ENCODE measurements at regions not wholly inside any gene's neighbourhood (a gene's known extent, or its start where the extent isn't known, plus 50 kb on each side); places are given as distances from the start of the nearest gene placed in this dataset.
"Not testable (repeated sequence)": the region's sequence is repeated elsewhere in the genome, so short reads cannot be mapped to it uniquely, and the experiment has no call there.

DNA sequence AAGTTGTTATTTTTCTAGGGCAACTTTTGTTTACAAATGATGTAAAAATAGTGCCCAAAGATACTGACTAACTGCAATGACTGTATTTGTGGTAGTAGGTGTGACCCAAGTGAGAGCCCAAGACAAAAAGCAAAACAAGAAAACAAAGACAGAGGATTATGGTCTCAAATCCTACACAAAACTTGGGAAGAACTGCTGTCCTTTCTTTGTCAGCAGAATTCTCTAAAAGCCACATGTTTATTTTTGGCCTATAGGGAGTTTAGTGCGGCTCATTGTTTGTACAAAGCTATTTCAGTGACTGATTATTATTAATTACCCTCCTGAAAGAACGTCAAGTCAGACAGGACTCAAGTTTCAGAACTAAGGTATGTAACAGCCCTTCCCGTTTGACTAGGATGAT, 509.2 kb upstream of the SLC35B3 start:
- H3K27me3 Mint-ChIP-seq = peaks cover 0 to 4% (median under 1%) of the 10 kb centered on the region in 5 donors
- ATAC-seq (no peak), DNase-seq (no peak)
- no peak overlapping the region for H3K27ac Mint-ChIP-seq
- H3K36me3 Mint-ChIP-seq = no peaks in the 10 kb centered on the region
- no peaks in the 10 kb centered on the region for H3K4me1 Mint-ChIP-seq
- H3K9me3 Mint-ChIP-seq = no peaks in the 10 kb centered on the region
- POLR2A ChIA-PET = no interaction called here
- no peak overlapping the region for H3K4me3 Mint-ChIP-seq

- POLR2A ChIA-PET = no interaction called here
- Mint-ChIP-seq H3K4me1 (no peaks in the 10 kb centered on the region), H3K27ac (no peak overlapping the region), H3K36me3 (no peaks in the 10 kb centered on the region), H3K27me3 (peaks cover 0 to 3% (median 0%) of the 10 kb centered on the region in 5 donors), H3K9me3 (no peaks in the 10 kb centered on the region), H3K4me3 (no peak overlapping the region)
- DNase-seq = no peak
- ATAC-seq = no peak
Measured at GRCh38 chr6:8943073-8943472, 507.7 kb upstream of the SLC35B3 start.

DNA sequence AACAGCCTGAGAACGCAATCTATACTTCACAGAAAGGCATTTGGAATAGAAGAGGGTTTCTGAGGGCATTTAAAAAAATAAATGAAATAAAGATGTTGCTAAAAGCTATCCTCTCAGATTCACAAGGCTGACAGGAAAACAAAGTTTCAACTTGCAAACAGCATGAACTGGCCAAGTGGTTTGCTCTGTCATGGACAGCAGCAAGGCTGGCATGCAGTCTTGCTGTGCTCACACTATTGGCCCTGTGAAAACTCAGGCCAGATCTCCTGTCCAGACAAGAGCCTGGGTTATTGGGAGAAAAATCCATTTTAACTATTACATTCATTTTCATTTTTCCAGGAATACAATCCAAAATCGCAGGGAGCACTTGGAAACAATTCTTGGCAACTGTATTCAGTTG, 506.2 kb upstream of the SLC35B3 start:
- Mint-ChIP-seq H3K27ac (no peak overlapping the region), H3K4me3 (no peak overlapping the region), H3K4me1 (no peaks in the 10 kb centered on the region), H3K36me3 (no peaks in the 10 kb centered on the region), H3K9me3 (peaks cover 0 to 3% (median 0%) of the 10 kb centered on the region in 9 donors), H3K27me3 (peaks cover 0 to 2% (median 0%) of the 10 kb centered on the region in 5 donors)
- DNase-seq (no peak), ATAC-seq (no peak)
- POLR2A ChIA-PET = no interaction called here

DNA sequence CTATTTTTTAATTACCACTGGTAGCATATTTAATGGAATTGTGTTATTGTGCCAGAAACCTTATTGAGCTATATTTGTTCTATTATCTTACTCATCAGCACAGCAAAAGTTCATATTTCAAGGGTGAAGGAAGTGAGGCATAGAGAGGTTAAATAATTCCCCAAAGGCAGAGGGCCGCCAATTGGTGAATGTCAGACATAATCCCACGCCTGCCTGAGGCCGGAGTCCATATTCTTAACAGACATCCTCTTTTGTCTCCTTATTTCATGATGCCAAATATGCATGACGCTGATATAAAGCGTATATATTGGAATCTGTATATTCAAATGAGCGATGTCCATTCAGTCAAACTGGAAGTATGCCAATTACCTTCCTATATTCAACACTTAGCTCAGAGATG, 505.0 kb upstream of the SLC35B3 start:
- POLR2A ChIA-PET = no interaction called here
- Mint-ChIP-seq H3K27ac (no peak overlapping the region), H3K4me1 (no peaks in the 10 kb centered on the region), H3K27me3 (peaks cover 0 to 2% (median 0%) of the 10 kb centered on the region in 5 donors), H3K4me3 (no peak overlapping the region), H3K9me3 (peaks cover 0 to 3% (median 0%) of the 10 kb centered on the region in 9 donors), H3K36me3 (no peaks in the 10 kb centered on the region)
- no peak for DNase-seq
- ATAC-seq = no peak

DNA sequence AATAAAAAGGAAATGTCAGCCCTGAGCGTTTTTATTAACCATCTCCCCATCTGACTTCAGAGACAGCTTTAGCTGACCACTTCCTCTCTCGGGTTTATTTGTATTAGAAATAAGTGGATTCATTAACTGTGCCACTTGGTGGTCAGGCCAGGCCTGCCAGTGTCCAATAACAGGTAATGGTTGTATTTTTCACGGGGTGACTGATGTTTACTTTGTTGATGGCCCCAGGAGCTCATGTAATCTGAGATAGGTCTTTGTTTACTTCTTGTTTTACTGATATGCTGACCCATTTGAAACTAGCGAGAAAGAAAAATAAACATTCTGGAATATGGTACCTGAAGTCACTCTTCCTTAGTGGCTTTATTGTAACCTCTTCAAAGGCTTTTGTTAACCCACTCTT, 504.3 kb upstream of the SLC35B3 start:
- no peaks in the 10 kb centered on the region for H3K4me1 Mint-ChIP-seq
- DNase-seq = no peak
- H3K9me3 Mint-ChIP-seq = peaks cover 0 to 3% (median 0%) of the 10 kb centered on the region in 9 donors
- no peak for ATAC-seq
- H3K27ac Mint-ChIP-seq = no peak overlapping the region
- no peak overlapping the region for H3K4me3 Mint-ChIP-seq
- H3K27me3 Mint-ChIP-seq = peaks cover 0 to 2% (median 0%) of the 10 kb centered on the region in 5 donors
- no peaks in the 10 kb centered on the region for H3K36me3 Mint-ChIP-seq
- POLR2A ChIA-PET = no interaction called here

DNA sequence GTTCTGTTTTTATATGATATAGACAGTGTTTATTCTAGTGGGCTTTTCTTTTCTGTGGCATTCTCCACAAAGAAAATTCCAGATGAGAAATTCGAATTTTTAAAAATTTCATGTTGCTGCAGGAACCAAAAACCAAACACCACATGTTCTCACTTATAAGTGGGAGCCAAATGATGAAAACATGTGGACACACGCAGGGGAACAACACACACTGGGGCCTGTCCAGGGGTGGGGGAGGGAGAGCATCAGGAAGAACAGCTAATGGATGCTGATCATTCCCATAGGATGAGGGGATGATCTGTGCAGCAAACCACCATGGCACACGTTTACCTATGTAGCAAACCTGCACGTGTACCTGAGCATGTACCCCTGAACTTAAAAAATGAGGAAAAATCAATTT, 499.0 kb upstream of the SLC35B3 start:
- no peak overlapping the region for H3K27ac Mint-ChIP-seq
- POLR2A ChIA-PET = no interaction called here
- H3K9me3 Mint-ChIP-seq = peaks cover 0 to 3% (median 0%) of the 10 kb centered on the region in 9 donors
- H3K4me1 Mint-ChIP-seq = no peaks in the 10 kb centered on the region
- DNase-seq (no peak), ATAC-seq (no peak)
- no peak overlapping the region for H3K4me3 Mint-ChIP-seq
- H3K27me3 Mint-ChIP-seq = peaks cover 0 to 2% (median 0%) of the 10 kb centered on the region in 5 donors
- no peaks in the 10 kb centered on the region for H3K36me3 Mint-ChIP-seq

DNA sequence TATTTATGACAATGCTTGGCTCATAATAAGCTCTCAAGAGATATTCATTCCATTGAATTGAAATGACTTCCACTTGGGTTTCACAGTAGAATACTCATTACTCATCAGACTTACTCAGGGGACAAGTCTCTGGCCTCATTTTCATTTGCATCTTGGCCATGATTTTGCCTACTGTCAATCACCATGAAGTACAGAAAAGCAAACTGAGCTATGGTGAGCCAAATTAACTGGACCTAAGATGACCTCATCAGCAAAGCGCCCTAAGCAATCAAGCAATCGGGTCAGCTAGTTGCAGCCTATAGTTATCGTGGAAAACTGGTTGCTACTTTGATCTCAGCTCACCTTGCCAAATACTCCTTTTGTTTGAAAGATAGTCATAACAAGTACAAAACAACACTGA, 494.7 kb upstream of the SLC35B3 start:
- Mint-ChIP-seq H3K27ac (no peak overlapping the region), H3K4me1 (no peaks in the 10 kb centered on the region), H3K9me3 (peaks cover 0 to 11% (median 0%) of the 10 kb centered on the region in 9 donors), H3K27me3 (peaks cover 0 to 12% (median 0%) of the 10 kb centered on the region in 5 donors), H3K4me3 (no peak overlapping the region), H3K36me3 (no peaks in the 10 kb centered on the region)
- POLR2A ChIA-PET = no interaction called here
- DNase-seq = no peak
- no peak for ATAC-seq

DNA sequence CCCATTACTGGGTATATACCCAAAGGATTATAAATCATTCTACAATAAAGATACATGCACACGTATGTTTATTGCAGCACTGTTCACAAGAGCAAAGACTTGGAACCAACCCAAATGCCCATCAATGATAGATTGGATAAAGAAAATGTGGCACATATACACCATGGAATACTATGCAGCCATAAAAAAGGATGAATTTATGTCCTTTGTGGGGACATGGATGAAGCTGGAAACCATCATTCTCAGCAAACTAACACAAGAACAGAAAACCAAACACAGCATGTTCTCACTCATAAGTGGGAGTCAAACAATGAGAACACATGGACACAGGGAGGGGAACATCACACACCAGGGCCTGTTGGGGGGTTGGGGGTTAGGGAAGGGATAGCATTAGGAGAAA, 484.9 kb upstream of the SLC35B3 start:
- H3K36me3 Mint-ChIP-seq = not testable (repeated sequence)

GRCh38 chr6:8918196-8918595, 482.9 kb upstream of the SLC35B3 start:
- DNase-seq (no peak), ATAC-seq (no peak)
- no peak overlapping the region for H3K27ac Mint-ChIP-seq
- peaks cover 0 to 3% (median 0%) of the 10 kb centered on the region in 5 donors for H3K27me3 Mint-ChIP-seq
- peaks cover 1 to 17% (median 6%) of the 10 kb centered on the region in 9 donors for H3K9me3 Mint-ChIP-seq
- no peak overlapping the region for H3K4me3 Mint-ChIP-seq
- H3K36me3 Mint-ChIP-seq = no peaks in the 10 kb centered on the region
- POLR2A ChIA-PET = no interaction called here
- H3K4me1 Mint-ChIP-seq = no peaks in the 10 kb centered on the region

More for the DNA sequence above, 484.9 kb upstream of the SLC35B3 start:
- DNase-seq, H3K27ac Mint-ChIP-seq, H3K27me3 Mint-ChIP-seq, H3K4me3 Mint-ChIP-seq, H3K4me1 Mint-ChIP-seq, POLR2A ChIA-PET, ATAC-seq: not testable (repeated sequence)
- peaks cover 0 to 10% (median 0%) of the 10 kb centered on the region in 9 donors for H3K9me3 Mint-ChIP-seq

- peaks cover 7 to 29% (median 12%) of the 10 kb centered on the region in 9 donors for H3K9me3 Mint-ChIP-seq
- H3K27ac Mint-ChIP-seq = no peak overlapping the region
- H3K4me1 Mint-ChIP-seq = no peaks in the 10 kb centered on the region
- no peak for ATAC-seq
- H3K27me3 Mint-ChIP-seq = peaks cover 0 to 4% (median 0%) of the 10 kb centered on the region in 5 donors
- no peak for DNase-seq
- no peak overlapping the region for H3K4me3 Mint-ChIP-seq
- POLR2A ChIA-PET = no interaction called here
- H3K36me3 Mint-ChIP-seq = no peaks in the 10 kb centered on the region
Measured at GRCh38 chr6:8914700-8915099, 479.4 kb upstream of the SLC35B3 start.

DNA sequence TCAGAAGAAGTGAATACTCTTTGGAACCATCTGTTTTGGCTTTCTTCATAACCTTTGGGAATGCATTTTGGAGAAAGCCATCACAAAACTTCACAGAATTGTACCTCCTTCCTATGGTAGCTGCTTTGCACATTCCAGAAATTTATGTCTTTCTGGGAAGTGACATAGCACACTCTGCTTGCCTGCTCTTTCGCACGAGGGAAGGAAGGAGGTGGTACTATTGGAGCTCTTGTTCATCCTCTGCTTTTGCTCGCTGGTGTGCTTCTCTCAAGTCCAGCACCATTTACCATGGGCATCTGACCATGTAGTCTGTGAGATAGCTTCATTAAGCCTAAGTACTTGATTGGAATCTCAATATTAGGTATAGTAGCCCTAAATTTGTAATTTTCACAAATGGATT, 473.3 kb upstream of the SLC35B3 start:
- H3K27me3 Mint-ChIP-seq = peaks cover 1 to 19% (median 5%) of the 10 kb centered on the region in 5 donors
- ATAC-seq = no peak
- no peak for DNase-seq
- H3K27ac Mint-ChIP-seq = no peak overlapping the region
- POLR2A ChIA-PET = interaction anchor here (0.5 kb wide), 1 partner anchor 9 kb away, joined by 4 read pairs; no protein-coding TSS in a partner anchor
- no peak overlapping the region for H3K4me3 Mint-ChIP-seq
- peaks cover 0 to 16% (median 9%) of the 10 kb centered on the region in 9 donors for H3K9me3 Mint-ChIP-seq
- no peaks in the 10 kb centered on the region for H3K36me3 Mint-ChIP-seq
- no peaks in the 10 kb centered on the region for H3K4me1 Mint-ChIP-seq

DNA sequence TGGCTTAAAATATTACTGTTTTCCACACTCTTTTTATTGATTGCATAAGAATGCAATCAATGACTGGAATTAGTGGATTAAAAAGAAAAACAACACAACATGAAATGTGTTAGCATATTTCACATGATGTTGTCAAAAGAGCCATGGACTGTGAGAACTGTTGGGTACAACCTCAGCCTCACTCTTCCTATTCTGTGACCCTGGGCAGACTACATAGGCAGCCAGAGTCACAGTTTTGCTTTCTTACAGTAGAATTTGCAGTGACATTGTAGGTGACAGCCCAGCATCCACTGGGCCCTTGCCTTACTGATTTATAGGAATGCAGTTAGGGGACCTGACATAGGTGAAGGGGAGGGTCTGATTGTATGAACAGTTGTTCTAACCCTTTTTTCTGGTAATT, 471.4 kb upstream of the SLC35B3 start:
- DNase-seq (no peak), ATAC-seq (no peak)
- Mint-ChIP-seq H3K9me3 (peaks cover 0 to 10% (median 5%) of the 10 kb centered on the region in 9 donors), H3K4me1 (no peaks in the 10 kb centered on the region), H3K27ac (no peak overlapping the region), H3K4me3 (no peak overlapping the region), H3K36me3 (no peaks in the 10 kb centered on the region), H3K27me3 (peaks cover 1 to 19% (median 5%) of the 10 kb centered on the region in 5 donors)
- POLR2A ChIA-PET = no interaction called here

DNA sequence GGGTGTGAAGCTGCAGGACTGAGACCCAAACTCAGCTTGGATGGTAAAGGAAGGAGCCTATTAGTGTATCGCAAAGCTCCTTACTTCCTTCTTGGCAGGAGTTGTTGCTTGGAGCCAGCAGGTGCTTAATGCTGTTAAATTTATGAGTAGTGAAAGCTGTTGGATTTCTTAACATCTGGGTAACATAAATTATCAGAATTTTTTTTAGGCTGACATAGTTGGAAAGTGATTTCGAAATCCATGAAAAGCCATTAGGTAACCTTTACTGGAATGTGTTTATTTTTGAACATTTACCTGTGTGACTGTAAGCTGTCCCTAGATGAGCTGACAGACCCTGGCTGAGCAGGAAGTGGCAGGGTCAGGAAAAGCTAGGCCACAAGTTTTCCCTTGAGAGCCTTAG, 470.4 kb upstream of the SLC35B3 start:
- H3K9me3 Mint-ChIP-seq = peaks cover 0 to 13% (median 3%) of the 10 kb centered on the region in 9 donors
- no peaks in the 10 kb centered on the region for H3K36me3 Mint-ChIP-seq
- POLR2A ChIA-PET = no interaction called here
- H3K27ac Mint-ChIP-seq = no peak overlapping the region
- DNase-seq = no peak
- no peaks in the 10 kb centered on the region for H3K4me1 Mint-ChIP-seq
- no peak overlapping the region for H3K4me3 Mint-ChIP-seq
- peaks cover 1 to 19% (median 5%) of the 10 kb centered on the region in 5 donors for H3K27me3 Mint-ChIP-seq
- ATAC-seq = no peak

GRCh38 chr6:8904754-8905153, 469.4 kb upstream of the SLC35B3 start:
- Mint-ChIP-seq H3K9me3 (peaks cover 0 to 10% (median 3%) of the 10 kb centered on the region in 9 donors), H3K4me1 (no peaks in the 10 kb centered on the region), H3K27me3 (peaks cover 0 to 19% (median 5%) of the 10 kb centered on the region in 5 donors), H3K4me3 (no peak overlapping the region), H3K27ac (no peak overlapping the region), H3K36me3 (no peaks in the 10 kb centered on the region)
- ATAC-seq (no peak), DNase-seq (no peak)
- POLR2A ChIA-PET = no interaction called here

Measured in naive thymus-derived CD8-positive, alpha-beta T cell (primary cell).